ENCODE measurements at regions not wholly inside any gene's neighbourhood (a gene's known extent, or its start where the extent isn't known, plus 50 kb on each side); places are given as distances from the start of the nearest gene placed in this dataset.
"Not testable (repeated sequence)": the region's sequence is repeated elsewhere in the genome, so short reads cannot be mapped to it uniquely, and the experiment has no call there.

DNA sequence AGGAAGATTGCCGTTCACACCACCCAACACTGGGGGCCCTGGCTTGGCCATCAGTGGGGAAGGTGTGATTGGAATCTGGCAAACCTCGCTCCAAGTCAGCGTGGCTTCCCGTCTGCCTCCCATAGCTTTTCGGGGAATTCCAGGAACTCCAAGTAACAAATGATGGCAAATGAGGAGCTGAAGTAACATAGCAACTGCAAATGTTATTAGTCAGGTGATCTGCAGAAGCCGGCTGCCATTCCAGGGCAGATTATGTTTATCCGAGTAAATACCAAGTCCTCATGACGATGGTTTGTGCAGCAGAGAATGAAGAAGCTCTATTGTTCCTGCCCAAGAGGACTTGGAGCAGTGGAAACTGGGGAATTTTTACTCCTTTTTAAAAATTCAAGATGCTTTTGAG, 270.5 kb upstream of the PODXL start:
- Histone ChIP-seq H3K36me3 (ENCODE audit: insufficient read depth, low read length) (no peaks in the 10 kb centered on the region), H3K9me3 (ENCODE audit: low read depth, low read length) (no peaks in the 10 kb centered on the region), H3K27ac (no peak overlapping the region), H3K4me3 (no peak overlapping the region), H3K9ac (ENCODE audit: insufficient read length) (no peak overlapping the region)
- no peak for TF ChIP-seq FOXP2 (optimal IDR thresholded peaks at IDR 0.05; ENCODE audit: control extremely low read depth, extremely low read length, insufficient read depth)
- no peak for DNase-seq (ENCODE audit: low read depth, low spot score)

DNA sequence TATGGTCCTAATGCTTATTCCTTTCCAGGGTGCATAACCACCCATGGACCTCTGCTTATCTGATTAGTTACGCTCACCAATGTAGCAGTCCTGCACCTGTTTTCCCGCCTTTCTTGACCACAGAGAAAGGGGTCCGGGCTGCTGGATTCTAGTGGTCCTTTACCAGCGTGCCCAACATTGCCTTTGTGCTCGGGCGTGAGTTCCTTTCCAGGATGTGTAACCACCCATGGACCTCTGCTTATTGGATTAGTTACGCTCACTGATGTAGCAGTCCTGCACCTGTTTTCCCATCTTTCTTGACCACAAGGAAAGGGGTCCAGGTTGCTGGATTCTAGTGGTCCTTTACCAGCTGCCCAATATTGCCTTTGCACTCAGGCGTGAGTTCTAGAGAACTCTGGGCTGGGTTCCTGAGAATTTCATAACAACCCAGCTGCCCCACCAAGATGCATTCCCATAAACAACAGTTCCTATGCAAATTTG, 267.6 kb upstream of the PODXL start:
- not testable (repeated sequence) for DNase-seq (ENCODE audit: low read depth, low spot score); H3K9ac ChIP-seq (ENCODE audit: insufficient read length); H3K27ac ChIP-seq; H3K36me3 ChIP-seq (ENCODE audit: insufficient read depth, low read length); H3K4me3 ChIP-seq; H3K9me3 ChIP-seq (ENCODE audit: low read depth, low read length)

DNA sequence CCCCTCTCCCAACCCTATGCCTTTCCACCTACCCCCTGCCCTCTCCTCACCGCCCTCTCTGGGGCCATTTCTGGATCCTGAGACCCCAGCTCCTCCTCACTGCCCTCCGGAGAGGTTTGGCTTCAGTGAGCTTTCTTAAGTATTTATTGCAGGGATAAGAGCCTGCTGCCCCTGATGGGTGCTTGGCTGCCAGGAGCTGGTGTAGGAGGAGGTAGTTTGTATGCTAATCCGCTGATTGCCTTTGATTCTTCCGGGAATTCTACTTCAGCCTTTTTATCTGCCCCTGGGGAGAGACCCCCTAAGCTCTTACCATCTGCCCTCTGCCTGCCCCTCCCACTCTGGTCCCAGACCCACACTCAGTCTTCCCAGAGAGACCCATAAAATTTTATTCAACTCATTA, 263.5 kb upstream of the PODXL start:
- no peak for DNase-seq (ENCODE audit: low read depth, low spot score)
- TF ChIP-seq EZH2 (IDR thresholded peaks at IDR 0.05) (no peak), FOXP2 (optimal IDR thresholded peaks at IDR 0.05; ENCODE audit: control extremely low read depth, extremely low read length, insufficient read depth) (no peak), POLR2AphosphoS5 (IDR thresholded peaks at IDR 0.05; ENCODE audit: borderline replicate concordance, low read depth, low read length) (no peak)
- no peaks in the 10 kb centered on the region for H3K9me3 ChIP-seq (ENCODE audit: low read depth, low read length)
- no peak overlapping the region for H3K9ac ChIP-seq (ENCODE audit: insufficient read length)
- H3K27ac ChIP-seq, result no peak overlapping the region
- H3K36me3 ChIP-seq (ENCODE audit: insufficient read depth, low read length), result no peaks in the 10 kb centered on the region
- H3K4me3 ChIP-seq, result no peak overlapping the region

DNA sequence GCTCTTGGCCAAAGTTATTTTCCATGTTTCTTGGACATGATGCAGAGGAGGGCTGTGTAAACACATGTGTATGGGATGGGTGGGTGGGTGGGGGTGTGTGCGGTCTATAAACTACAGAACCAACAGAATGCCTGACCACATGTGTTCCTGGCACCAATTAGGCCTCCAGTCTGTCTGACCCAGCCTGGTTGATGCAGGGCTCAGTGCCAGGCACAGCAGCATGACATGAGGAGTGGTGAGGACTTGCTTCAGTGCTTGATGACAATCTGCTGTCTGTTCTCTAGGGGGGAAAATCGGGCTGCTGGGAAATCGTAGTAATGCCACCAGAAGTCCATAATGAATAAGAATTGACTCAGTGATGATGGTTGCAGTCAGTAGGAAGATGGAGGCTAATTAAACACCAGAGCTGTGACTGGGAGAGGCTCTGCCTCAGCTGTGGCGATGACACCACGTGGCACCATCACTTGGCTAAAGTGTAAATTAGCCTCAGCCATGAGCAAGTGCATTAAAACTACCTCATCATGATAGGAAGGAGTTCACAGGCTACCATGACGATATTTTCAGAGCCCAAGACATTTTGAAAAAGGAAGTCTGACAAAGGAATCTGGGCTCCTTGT, 260.1 kb upstream of the PODXL start:
- Histone ChIP-seq H3K4me3 (no peak overlapping the region), H3K9me3 (ENCODE audit: low read depth, low read length) (no peaks in the 10 kb centered on the region), H3K9ac (ENCODE audit: insufficient read length) (no peak overlapping the region), H3K27ac (no peak overlapping the region), H3K36me3 (ENCODE audit: insufficient read depth, low read length) (no peaks in the 10 kb centered on the region)
- no peak for DNase-seq (ENCODE audit: low read depth, low spot score)
- TF ChIP-seq FOXP2 (optimal IDR thresholded peaks at IDR 0.05; ENCODE audit: control extremely low read depth, extremely low read length, insufficient read depth) (no peak), POLR2AphosphoS5 (IDR thresholded peaks at IDR 0.05; ENCODE audit: borderline replicate concordance, low read depth, low read length) (no peak), EZH2 (IDR thresholded peaks at IDR 0.05) (no peak)

DNA sequence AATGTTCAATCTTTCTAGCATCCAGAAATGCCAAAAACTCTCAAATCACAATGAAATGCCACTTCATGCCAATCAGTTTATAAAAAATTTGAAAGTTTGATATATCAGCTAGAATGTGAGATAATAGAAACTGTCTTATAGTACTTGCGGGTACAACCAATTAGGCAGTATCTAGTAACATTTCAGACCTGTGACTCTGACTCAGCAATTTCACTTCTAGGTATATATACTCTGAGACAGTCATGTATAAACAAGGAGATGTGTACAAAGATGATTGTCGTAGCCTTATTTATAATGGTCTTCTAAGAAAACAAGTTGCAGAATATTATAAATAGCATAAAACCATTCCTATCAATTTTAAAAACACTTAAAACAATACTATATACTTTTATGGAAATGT, 252.3 kb upstream of the PODXL start:
- no peak for DNase-seq (ENCODE audit: low read depth, low spot score)
- H3K9me3 ChIP-seq (ENCODE audit: low read depth, low read length), result no peaks in the 10 kb centered on the region
- TF ChIP-seq FOXP2 (optimal IDR thresholded peaks at IDR 0.05; ENCODE audit: control extremely low read depth, extremely low read length, insufficient read depth) (no peak), EZH2 (IDR thresholded peaks at IDR 0.05) (no peak), POLR2AphosphoS5 (IDR thresholded peaks at IDR 0.05; ENCODE audit: borderline replicate concordance, low read depth, low read length) (no peak)
- no peak overlapping the region for H3K4me3 ChIP-seq
- H3K36me3 ChIP-seq (ENCODE audit: insufficient read depth, low read length), result no peaks in the 10 kb centered on the region
- H3K9ac ChIP-seq (ENCODE audit: insufficient read length), result no peak overlapping the region
- H3K27ac ChIP-seq, result no peak overlapping the region

DNA sequence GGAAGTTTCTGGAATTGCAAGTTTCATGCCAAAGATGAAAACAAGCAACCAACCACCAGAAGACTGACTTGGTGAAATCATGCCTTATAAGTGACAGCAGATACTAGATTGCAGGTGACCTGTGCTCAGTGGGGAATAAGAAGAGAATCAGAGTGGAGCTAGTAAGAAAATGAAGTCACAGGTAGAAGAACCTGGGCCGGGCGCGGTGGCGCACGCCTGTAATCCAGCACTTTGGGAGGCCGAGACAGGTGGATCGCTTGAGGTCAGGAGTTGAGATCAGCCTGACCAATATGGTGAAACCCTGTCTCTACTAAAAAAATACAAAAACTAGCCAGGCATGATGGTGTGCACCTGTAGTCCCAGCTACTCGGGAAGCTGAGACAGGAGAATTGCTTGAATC, 251.7 kb upstream of the PODXL start:
- H3K9ac ChIP-seq (ENCODE audit: insufficient read length); H3K27ac ChIP-seq; H3K4me3 ChIP-seq; DNase-seq (ENCODE audit: low read depth, low spot score); H3K36me3 ChIP-seq (ENCODE audit: insufficient read depth, low read length); H3K9me3 ChIP-seq (ENCODE audit: low read depth, low read length): not testable (repeated sequence)

DNA sequence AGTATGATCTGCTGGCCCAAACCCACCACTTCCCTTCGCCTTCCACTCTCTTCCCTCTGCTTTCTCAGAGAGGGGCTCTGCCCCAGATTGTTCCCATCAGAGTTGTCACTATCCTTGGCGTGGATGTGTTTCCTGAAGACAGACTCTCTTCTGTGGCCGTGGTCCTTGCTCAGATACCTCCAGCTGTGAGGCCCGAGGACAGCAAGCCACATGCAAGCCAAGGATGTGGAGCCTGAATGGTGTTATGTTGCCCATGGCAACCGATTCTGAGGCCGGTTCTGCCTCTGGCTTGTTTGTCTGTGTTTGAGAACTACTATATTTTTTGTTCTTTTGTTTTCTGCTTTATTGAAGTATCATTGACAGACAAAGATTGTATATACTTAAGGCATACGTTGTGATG, 247.4 kb upstream of the PODXL start:
- H3K4me3 ChIP-seq, result no peak overlapping the region
- no peaks in the 10 kb centered on the region for H3K9me3 ChIP-seq (ENCODE audit: low read depth, low read length)
- no peak for DNase-seq (ENCODE audit: low read depth, low spot score)
- no peaks in the 10 kb centered on the region for H3K36me3 ChIP-seq (ENCODE audit: insufficient read depth, low read length)
- no peak overlapping the region for H3K9ac ChIP-seq (ENCODE audit: insufficient read length)
- TF ChIP-seq POLR2AphosphoS5 (IDR thresholded peaks at IDR 0.05; ENCODE audit: borderline replicate concordance, low read depth, low read length), result no peak
- no peak for TF ChIP-seq EZH2 (IDR thresholded peaks at IDR 0.05)
- no peak for TF ChIP-seq FOXP2 (optimal IDR thresholded peaks at IDR 0.05; ENCODE audit: control extremely low read depth, extremely low read length, insufficient read depth)
- H3K27ac ChIP-seq, result no peak overlapping the region

DNA sequence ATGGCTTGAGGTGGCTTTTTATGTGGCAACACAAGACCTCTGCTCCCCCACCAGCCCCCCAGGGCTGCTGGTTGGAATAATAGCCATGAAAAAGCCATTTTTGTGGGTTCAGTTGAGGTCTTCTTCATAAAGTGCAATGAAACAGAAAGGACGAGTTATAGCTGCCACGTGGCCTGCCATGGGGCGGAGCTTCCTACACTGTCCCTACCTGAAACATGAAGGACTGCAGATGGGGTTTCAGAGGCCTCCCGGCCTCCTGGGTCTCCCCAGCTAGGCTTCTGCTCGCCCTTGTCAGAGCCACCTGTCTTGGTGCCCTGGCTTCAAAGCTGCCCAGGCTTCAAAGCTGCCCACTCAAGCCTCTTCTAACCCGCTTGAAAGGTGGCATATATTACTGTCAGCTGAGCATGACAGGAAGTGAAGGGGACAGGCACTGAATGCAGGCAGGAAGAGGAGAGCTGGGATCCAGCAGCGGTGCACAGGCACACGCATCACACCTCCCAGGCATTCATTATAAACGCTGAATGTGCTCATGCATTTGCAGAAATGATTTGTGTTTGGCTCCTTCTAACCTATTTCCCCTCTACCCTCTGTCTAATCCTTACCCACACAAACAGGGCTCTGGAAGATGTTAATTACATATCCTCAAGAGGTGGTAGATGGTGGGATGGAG, 245.9 kb upstream of the PODXL start:
- DNase-seq (ENCODE audit: low read depth, low spot score), result no peak
- Histone ChIP-seq H3K9me3 (ENCODE audit: low read depth, low read length) (no peaks in the 10 kb centered on the region), H3K9ac (ENCODE audit: insufficient read length) (no peak overlapping the region), H3K4me3 (no peak overlapping the region), H3K27ac (no peak overlapping the region), H3K36me3 (ENCODE audit: insufficient read depth, low read length) (no peaks in the 10 kb centered on the region)
- TF ChIP-seq POLR2AphosphoS5 (IDR thresholded peaks at IDR 0.05; ENCODE audit: borderline replicate concordance, low read depth, low read length), result no peak
- TF ChIP-seq FOXP2 (optimal IDR thresholded peaks at IDR 0.05; ENCODE audit: control extremely low read depth, extremely low read length, insufficient read depth), result no peak
- no peak for TF ChIP-seq EZH2 (IDR thresholded peaks at IDR 0.05)

DNA sequence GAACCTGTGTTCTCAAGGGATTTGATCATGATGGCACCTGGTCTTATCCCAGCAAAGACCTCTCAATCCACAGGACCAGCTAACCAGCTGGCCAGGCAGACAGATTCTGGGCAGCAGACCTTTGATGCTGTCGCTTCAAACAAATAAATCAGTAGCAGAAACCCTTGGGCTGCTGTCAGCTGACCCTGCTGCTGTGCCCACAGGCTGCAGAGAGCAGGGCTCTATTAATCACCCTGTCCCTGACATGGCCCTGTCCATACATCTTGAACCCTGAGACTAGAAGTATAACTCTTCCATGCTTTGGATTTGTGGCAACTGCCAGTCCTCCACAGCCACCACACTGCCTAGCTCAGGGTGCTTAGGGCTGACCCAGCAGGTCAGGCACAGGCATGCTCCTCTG, 244.1 kb upstream of the PODXL start:
- Histone ChIP-seq H3K9me3 (ENCODE audit: low read depth, low read length) (no peaks in the 10 kb centered on the region), H3K36me3 (ENCODE audit: insufficient read depth, low read length) (no peaks in the 10 kb centered on the region), H3K4me3 (no peak overlapping the region), H3K9ac (ENCODE audit: insufficient read length) (no peak overlapping the region), H3K27ac (no peak overlapping the region)
- DNase-seq (ENCODE audit: low read depth, low spot score), result no peak
- TF ChIP-seq EZH2 (IDR thresholded peaks at IDR 0.05) (no peak), POLR2AphosphoS5 (IDR thresholded peaks at IDR 0.05; ENCODE audit: borderline replicate concordance, low read depth, low read length) (no peak), FOXP2 (optimal IDR thresholded peaks at IDR 0.05; ENCODE audit: control extremely low read depth, extremely low read length, insufficient read depth) (no peak)
